ENCODE measurements at regions not wholly inside any gene's neighbourhood (a gene's known extent, or its start where the extent isn't known, plus 50 kb on each side); places are given as distances from the start of the nearest gene placed in this dataset.

DNA sequence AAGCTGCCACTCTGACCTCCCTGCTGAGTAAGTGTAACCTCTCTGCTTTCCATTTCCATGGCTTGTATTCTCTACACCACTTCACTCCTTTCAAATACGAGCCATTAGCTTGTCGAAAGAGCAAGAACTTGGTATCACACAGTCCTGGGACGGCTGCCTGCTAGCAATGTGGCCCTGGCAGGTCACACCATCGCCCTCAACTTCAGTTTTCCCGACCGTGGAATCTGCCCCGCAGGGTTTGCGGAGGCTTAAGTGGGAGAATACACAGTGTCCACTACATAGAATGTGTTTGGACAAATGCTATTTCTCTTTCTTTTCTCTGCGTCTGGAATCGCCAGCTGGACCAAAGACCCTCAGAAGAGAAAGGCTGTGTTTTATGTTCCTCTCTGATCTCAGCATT is 78.6 kb upstream of the STOX2 start:
- ChIA-PET POLR2A (ENCODE audit: low non-redundant PET) (no interaction called here), CTCF (no interaction called here)
- Histone ChIP-seq H3K27ac (ENCODE audit: low read depth, low read length, poor library complexity, severe bottlenecking) (no peak overlapping the region), H3K4me3 (ENCODE audit: low read depth, low read length, poor library complexity, severe bottlenecking) (no peak overlapping the region), H3K36me3 (ENCODE audit: insufficient read depth, low read length, poor library complexity, severe bottlenecking) (no peaks in the 10 kb centered on the region), H3K27me3 (replicated peaks; ENCODE audit: insufficient read depth, low read depth, low read length, poor library complexity) (no peaks in the 10 kb centered on the region), H3K9me3 (ENCODE audit: low read depth, low read length, poor library complexity, severe bottlenecking) (no peaks in the 10 kb centered on the region), H3K4me1 (ENCODE audit: insufficient read depth, low read length, poor library complexity, severe bottlenecking) (no peaks in the 10 kb centered on the region)
- BruUV-seq (replicated peaks) = no TSS peak
- intact Hi-C loops (cut with micrococcal nuclease; ENCODE audit: unreplicated experiment) = no loop called here
- DNase-seq (ENCODE audit: low spot score) = no peak
- TF ChIP-seq, protein P1, sequence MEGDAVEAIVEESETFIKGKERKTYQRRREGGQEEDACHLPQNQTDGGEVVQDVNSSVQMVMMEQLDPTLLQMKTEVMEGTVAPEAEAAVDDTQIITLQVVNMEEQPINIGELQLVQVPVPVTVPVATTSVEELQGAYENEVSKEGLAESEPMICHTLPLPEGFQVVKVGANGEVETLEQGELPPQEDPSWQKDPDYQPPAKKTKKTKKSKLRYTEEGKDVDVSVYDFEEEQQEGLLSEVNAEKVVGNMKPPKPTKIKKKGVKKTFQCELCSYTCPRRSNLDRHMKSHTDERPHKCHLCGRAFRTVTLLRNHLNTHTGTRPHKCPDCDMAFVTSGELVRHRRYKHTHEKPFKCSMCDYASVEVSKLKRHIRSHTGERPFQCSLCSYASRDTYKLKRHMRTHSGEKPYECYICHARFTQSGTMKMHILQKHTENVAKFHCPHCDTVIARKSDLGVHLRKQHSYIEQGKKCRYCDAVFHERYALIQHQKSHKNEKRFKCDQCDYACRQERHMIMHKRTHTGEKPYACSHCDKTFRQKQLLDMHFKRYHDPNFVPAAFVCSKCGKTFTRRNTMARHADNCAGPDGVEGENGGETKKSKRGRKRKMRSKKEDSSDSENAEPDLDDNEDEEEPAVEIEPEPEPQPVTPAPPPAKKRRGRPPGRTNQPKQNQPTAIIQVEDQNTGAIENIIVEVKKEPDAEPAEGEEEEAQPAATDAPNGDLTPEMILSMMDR (conservative IDR thresholded peaks at IDR 0.05; ENCODE audit: low read depth, low read length) = no peak
- no peak for TF ChIP-seq EZH2 (IDR thresholded peaks at IDR 0.05; ENCODE audit: borderline replicate concordance, low read depth, low read length, poor library complexity, severe bottlenecking)

- POLR2A ChIA-PET (ENCODE audit: low non-redundant PET) = no interaction called here
- Histone ChIP-seq H3K36me3 (ENCODE audit: insufficient read depth, low read length, poor library complexity, severe bottlenecking) (no peaks in the 10 kb centered on the region), H3K27me3 (replicated peaks; ENCODE audit: insufficient read depth, low read depth, low read length, poor library complexity) (no peaks in the 10 kb centered on the region), H3K4me3 (ENCODE audit: low read depth, low read length, poor library complexity, severe bottlenecking) (no peak overlapping the region), H3K27ac (ENCODE audit: low read depth, low read length, poor library complexity, severe bottlenecking) (no peak overlapping the region), H3K9me3 (ENCODE audit: low read depth, low read length, poor library complexity, severe bottlenecking) (no peaks in the 10 kb centered on the region), H3K4me1 (ENCODE audit: insufficient read depth, low read length, poor library complexity, severe bottlenecking) (no peaks in the 10 kb centered on the region)
- CTCF ChIA-PET = no interaction called here
- BruUV-seq (replicated peaks) = no TSS peak
- no peak for TF ChIP-seq EZH2 (IDR thresholded peaks at IDR 0.05; ENCODE audit: borderline replicate concordance, low read depth, low read length, poor library complexity, severe bottlenecking)
- TF ChIP-seq, protein P1 (conservative IDR thresholded peaks at IDR 0.05; ENCODE audit: low read depth, low read length) = no peak
- no peak for DNase-seq (ENCODE audit: low spot score)
- intact Hi-C loops (cut with micrococcal nuclease; ENCODE audit: unreplicated experiment) = no loop called here
Measured at GRCh38 chr4:183828125-183828524, 77.0 kb upstream of the STOX2 start.

- H3K36me3 ChIP-seq (ENCODE audit: insufficient read depth, low read length, poor library complexity, severe bottlenecking) = no peaks in the 10 kb centered on the region
- no peak for DNase-seq (ENCODE audit: low spot score)
- ChIA-PET POLR2A (ENCODE audit: low non-redundant PET) (no interaction called here), CTCF (no interaction called here)
- H3K4me3 ChIP-seq (ENCODE audit: low read depth, low read length, poor library complexity, severe bottlenecking) = no peak overlapping the region
- H3K27ac ChIP-seq (ENCODE audit: low read depth, low read length, poor library complexity, severe bottlenecking) = no peak overlapping the region
- intact Hi-C loops (cut with micrococcal nuclease; ENCODE audit: unreplicated experiment) = no loop called here
- TF ChIP-seq, protein P1 (conservative IDR thresholded peaks at IDR 0.05; ENCODE audit: low read depth, low read length) = no peak
- no peak for TF ChIP-seq EZH2 (IDR thresholded peaks at IDR 0.05; ENCODE audit: borderline replicate concordance, low read depth, low read length, poor library complexity, severe bottlenecking)
- no TSS peak for BruUV-seq (replicated peaks)
- H3K9me3 ChIP-seq (ENCODE audit: low read depth, low read length, poor library complexity, severe bottlenecking) = no peaks in the 10 kb centered on the region
- H3K27me3 ChIP-seq (replicated peaks; ENCODE audit: insufficient read depth, low read depth, low read length, poor library complexity) = no peaks in the 10 kb centered on the region
- H3K4me1 ChIP-seq (ENCODE audit: insufficient read depth, low read length, poor library complexity, severe bottlenecking) = no peaks in the 10 kb centered on the region
Measured at GRCh38 chr4:183828839-183829238, 76.3 kb upstream of the STOX2 start.
